HG03460 (cell line): ENCODE measurements at regions not wholly inside any gene's neighbourhood (a gene's known extent, or its start where the extent isn't known, plus 50 kb on each side); places are given as distances from the start of the nearest gene placed in this dataset.

Experiments used
- ATAC-seq: cut with Tn5 transposase; IDR thresholded peaks from one replicate; pipeline ENCODE4 v1.9.1; 2021; ENCODE audit not compliant: unreplicated experiment

DNA sequence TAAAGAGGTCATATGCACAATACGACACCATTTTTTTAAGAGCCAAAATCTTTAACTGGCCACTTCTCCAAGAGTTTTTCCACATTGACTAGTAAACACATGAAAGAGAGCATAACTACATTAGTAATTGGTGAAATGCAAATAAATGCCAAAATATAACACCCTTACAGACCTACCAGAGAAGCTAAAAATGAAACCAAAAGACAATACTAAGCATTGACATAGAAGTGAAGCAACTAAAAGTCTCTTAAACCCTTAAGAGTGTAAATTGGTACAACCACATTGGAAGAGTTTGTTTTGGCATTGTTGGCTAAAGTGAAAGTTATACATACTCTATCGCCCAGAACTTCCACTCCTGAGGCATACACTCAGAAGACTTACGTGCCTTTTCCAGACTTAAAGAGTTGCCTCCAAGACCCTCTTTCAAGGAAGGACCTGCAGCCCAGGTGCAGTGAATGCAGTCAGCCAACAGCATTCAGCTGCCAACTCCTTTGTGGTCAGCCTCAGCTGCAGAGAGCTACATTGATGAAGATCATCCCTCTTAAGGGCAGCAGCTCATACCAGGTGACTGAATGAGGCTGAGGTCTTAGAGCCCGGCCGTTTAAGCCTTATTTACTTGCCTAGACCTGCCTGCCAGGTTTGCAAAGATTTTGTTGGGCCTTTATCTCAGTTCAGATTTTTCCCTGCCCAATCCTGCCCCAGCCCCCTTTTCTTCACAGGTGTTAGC, 839.1 kb upstream of the ADGRL2 start:
- ATAC-seq: no peak

- ATAC-seq: no peak
These were observed 867.4 kb upstream of the ADGRL2 start for GRCh38 chr1:80933346-80933745.

DNA sequence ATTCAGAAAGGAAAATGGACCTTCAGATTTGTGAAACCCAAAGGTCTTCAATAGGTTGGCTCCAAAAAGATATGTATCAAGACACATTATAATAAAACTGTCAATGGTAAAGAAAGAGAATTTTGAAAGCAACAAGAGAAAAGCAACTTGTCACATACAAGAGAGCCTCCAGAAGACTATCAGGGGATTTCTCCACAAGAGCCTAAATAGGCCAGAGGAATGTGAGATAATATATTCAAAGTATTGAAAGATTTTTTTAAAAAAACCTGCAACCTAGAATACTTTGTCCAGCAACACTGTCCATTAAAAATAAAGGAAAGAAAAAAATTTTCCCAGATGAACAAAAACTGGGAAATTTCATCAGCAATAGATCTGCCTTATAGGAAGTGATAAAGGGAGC, 869.6 kb upstream of the ADGRL2 start:
- ATAC-seq: no peak

- ATAC-seq: no peak
These were observed 870.7 kb upstream of the ADGRL2 start for GRCh38 chr1:80929868-80930508.

GRCh38 chr1:80926531-80926930, 874.2 kb upstream of the ADGRL2 start:
- no peak for ATAC-seq

GRCh38 chr1:80925130-80925805, 875.5 kb upstream of the ADGRL2 start:
- ATAC-seq: no peak

DNA sequence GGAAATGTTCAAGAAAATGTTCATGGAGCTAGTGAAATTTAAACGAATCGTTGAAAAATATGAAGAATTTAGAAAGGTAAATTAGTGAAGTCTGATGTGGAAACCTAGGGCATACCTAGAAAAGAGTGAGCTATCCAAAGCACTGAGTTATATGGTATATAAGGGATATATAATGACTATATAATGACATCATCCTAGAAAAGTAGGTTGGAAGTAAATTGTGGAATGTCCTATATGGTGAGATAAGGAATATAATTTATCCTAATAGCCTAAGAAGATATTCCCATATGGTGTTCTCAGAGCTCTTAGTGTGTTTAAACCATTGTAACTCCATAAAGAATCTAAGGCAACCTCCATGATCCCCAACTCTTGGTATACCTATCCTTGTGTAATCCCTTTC, 876.4 kb upstream of the ADGRL2 start:
- ATAC-seq: no peak

DNA sequence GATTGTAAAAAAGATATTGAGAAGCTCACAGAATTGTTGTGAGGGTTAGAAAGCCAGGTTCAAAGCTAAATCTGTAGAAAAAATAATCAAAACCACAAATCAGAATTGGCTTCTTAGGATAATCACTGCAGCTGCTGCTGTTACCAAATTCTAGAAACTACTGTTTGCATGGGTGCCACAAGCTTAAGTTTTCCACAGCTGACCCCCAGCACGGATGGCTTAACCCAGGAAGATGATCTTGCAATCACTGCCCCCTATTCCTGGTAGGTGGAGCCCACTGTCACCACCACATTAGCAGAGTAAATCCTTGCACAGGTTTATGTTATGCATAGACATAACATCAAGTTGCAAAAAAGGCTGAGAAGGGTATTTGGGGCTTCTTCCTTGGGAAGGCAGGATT, 877.8 kb upstream of the ADGRL2 start:
- ATAC-seq: no peak

DNA sequence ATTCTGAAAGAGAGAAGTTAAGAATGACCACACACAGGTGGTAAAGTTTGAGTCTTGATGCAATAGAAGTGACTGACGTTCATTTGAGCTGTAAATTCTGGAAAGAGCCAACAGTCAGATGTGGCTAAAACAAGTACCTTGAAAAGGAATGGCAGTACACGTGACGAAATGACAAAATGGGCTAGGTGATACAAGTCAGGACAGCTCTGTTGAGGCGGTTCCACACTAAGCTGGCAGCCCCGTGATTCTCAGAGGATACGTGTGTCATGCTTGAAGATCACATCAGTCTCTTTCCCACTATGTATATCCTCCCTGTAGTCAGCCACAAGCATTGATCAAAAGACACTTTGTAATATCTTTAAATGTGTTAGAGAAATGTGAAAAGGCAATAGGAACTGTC, 881.3 kb upstream of the ADGRL2 start:
- no peak for ATAC-seq

DNA sequence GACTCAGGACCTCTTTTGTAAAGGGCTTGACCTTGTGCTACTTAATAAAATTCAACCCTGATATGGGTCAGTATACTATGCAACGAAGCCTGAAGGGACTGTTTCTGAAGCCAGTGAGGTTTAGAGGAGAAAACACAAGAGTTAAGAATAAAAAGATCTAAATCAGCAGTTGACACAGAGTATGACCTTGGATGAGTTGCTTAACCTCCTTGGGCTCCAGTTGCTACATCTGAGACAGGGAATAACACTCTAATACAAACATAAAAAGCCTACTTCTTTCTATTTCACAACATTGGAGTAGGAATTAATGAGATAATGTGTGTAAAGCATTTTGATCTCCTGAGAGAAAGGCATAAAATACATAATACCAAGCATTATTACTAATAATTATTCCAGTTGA, 882.4 kb upstream of the ADGRL2 start:
- ATAC-seq: no peak

DNA sequence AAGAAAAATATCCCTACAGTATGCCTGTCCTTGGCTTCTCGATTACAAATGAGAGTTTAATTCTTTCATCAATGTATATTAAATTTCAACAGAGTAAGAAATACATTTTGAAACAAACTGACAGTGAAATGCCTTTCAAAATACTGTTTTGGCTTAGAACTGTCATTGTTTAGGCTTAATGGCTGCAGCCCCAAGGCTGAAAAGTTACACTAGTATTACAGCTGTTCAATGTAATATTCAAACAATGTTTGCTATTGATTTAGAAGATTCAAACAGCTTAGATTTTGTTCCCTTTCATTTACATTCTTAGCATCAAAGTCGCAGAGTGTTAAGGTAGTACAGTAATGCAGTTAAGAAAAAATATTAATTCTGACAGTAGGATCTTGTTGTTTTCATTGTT, 882.9 kb upstream of the ADGRL2 start:
- ATAC-seq: no peak

DNA sequence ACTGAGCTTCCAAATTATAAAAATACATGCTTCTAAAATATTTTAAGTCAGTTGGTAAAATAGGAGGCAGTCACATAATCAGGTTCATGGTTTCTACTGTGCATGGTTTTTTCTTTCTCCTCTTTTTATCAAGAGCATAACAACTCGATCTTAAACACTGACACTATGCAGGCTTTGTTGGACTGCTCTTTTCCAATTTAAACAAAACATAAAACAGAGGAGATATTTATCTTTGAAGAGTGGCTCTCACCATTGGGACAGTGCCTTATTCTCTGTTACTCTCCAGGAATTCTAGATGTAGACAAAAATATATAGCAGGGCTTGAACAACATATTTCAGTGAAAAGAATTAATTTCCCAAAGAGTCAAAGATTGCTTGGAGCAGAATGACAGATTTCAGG, 883.5 kb upstream of the ADGRL2 start:
- ATAC-seq: no peak

DNA sequence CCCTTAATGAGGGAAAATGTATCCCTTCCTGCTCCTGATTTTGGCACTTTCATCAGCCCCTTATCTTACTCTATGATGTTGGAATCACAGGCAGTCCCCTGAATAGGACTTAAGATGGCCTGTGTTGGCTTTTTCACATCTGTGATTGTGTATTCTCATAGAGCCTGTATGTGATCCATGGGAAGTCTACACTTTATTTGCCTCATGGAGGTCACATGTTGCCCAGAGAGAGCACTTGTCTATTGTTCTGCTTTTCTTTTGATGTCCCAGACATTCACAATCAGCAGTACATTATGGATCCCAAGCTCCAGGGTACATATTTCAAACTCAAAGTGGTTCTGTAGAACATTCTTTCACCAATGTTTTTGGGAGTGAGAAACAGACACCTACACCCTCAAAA, 885.2 kb upstream of the ADGRL2 start:
- no peak for ATAC-seq

GRCh38 chr1:80910426-80910825, 890.3 kb upstream of the ADGRL2 start:
- no peak for ATAC-seq

DNA sequence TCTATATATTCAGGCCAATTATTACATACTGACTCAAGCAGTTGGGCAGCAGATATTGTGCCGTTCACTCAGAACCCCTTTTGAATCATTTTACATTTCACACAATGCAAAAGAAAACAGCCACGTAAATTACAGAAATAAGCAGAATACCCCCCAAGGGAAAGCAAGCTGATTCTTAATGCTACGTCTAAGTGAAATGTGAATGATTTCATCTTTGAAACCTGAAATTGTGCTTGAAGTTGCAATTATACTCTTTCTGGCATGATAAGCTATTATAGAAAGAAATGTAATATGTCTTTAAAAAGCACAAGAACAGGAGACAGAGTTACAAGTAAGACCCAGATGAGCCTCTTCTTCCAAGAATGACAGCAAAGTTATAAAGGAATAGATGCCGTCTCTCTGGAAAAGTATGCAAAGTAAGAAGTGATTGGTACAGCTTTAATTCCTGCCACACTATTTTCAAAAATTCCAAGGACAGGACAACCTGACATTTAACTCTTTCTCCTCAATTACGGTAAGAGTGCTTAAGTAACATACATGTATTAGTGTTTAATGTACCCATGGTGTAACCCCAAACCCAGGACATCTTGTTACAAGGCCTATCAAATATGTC, 891.5 kb upstream of the ADGRL2 start:
- no peak for ATAC-seq

DNA sequence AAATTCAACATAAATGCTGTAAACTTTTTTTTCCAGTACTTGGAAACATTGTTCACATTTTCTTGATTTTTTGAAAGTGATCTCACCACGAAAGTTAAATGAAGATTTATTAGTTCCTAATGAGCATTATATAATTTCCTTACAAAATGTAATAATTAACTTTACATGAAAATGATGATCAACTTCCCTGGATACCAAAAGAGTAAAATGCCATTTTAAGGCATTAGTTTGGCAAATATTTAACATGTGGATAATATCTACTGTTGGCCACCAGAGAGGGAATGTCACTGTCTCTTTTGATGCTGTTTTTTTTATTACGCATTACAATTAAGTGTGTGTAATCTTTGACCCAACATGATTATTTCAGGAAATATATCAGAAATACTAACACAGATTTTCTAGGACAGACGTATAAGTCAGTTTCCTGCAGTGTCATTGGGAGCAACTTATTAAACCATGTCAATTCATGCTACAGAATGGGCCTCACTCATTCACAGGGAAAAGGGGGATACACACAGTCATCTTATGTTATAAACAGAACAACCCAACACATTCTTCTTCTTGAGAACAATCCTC, 903.9 kb upstream of the ADGRL2 start:
- ATAC-seq: no peak

GRCh38 chr1:80894921-80895320, 905.8 kb upstream of the ADGRL2 start:
- ATAC-seq: no peak

DNA sequence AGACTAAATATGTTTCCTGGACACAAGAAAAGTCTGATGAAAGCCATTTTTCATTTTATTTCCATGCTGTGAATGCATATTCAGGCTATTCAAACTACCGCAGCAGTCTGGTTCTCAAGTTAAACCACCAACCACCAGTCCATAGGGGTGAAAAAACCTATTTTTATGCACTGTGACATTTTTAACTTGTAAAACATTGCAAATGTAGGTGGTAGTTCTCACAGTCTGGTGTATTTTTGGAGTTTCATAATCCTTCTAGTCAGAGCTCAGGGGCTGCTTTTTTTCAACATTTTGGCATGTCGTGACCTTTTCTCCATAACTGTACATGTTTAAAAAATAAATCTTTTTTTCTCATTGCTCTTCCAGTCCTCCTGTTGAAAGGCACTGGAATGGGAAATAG, 907.6 kb upstream of the ADGRL2 start:
- no peak for ATAC-seq

DNA sequence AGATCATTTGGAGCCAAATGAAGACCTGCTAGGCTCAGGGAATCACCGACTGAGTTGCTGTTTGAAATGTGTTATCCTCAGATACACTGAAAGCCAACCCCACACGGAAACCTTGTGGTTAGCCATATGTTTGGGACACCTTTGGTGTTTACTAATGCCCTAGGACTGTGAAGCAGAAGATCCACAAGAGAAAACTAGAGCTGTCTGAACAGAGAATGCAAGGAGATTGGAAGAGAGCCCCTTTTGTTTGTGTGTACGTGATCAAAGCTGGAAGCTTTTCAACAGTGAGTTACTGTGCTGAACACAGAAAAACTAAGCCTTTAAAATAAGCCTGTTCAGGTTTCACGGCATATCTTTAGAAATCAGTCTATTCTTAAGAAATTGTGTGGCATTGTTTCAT, 908.2 kb upstream of the ADGRL2 start:
- no peak for ATAC-seq

GRCh38 chr1:80891871-80892270, 908.9 kb upstream of the ADGRL2 start:
- ATAC-seq: no peak

GRCh38 chr1:80882553-80882952, 918.2 kb upstream of the ADGRL2 start:
- ATAC-seq: no peak

- no peak for ATAC-seq
These were observed 922.4 kb upstream of the ADGRL2 start for GRCh38 chr1:80878343-80878742.
